Stimulated activated naive CD8-positive, alpha-beta T cell treated with anti-CD3 and anti-CD28 coated beads, Interleukin-15, amount 100 ng/mL, for 72 hours (primary cell): ENCODE measurements at regions not wholly inside any gene's neighbourhood (a gene's known extent, or its start where the extent isn't known, plus 50 kb on each side); places are given as distances from the start of the nearest gene placed in this dataset.
A peak's percentile ranks its signal among the peaks of the same experiment; 100 is the strongest.

ENCODE experiments used
- ATAC-seq: fragments of 150-1000 bp; cut with Tn5 transposase; 2 replicates; pipeline ENCODE4 v1.10.0; 2021; ENCODE audit warnings: mild to moderate bottlenecking, moderate library complexity
- DNase-seq, 2 donors: peaks; one replicate each; pipeline ENCODE4 v3.0.0; 2021 to 2022
- H3K27ac Mint-ChIP-seq, 2 donors: one replicate each; pipeline ENCODE4 v1.8.0; 2022; ENCODE audit warnings: mild to moderate bottlenecking in 2 of 2, mixed read lengths in 2 of 2, moderate library complexity in 2 of 2
- H3K27me3 Mint-ChIP-seq: one replicate; pipeline ENCODE4 v1.8.0; 2022; ENCODE audit warnings: mixed read lengths
- H3K4me1 Mint-ChIP-seq: one replicate; pipeline ENCODE4 v1.8.0; 2022; ENCODE audit warnings: mild to moderate bottlenecking, mixed read lengths
- H3K4me3 Mint-ChIP-seq, 2 donors: one replicate each; pipeline ENCODE4 v1.8.0; 2022; ENCODE audit warnings: mild to moderate bottlenecking in 2 of 2, mixed read lengths in 2 of 2, moderate library complexity in 1 of 2
- H3K9me3 Mint-ChIP-seq, 2 donors: one replicate each; pipeline ENCODE4 v1.8.0; 2022; ENCODE audit warnings: mixed read lengths in 2 of 2

- Mint-ChIP-seq H3K9me3 (peaks cover 0 to 3% of the 10 kb centered on the region in 2 donors), H3K4me3 (no peak overlapping the region), H3K27ac (no peak overlapping the region), H3K27me3 (peaks cover 7% of the 10 kb centered on the region), H3K4me1 (peaks cover 38% of the 10 kb centered on the region)
- ATAC-seq (no peak), DNase-seq (no peak)
These were observed 226.4 kb downstream of the FAM76B start for GRCh38 chr11:95563173-95563572.

- H3K27me3 Mint-ChIP-seq, result peaks cover 7% of the 10 kb centered on the region
- no peak overlapping the region for H3K4me3 Mint-ChIP-seq
- peaks cover 0 to under 1% of the 10 kb centered on the region in 2 donors for H3K9me3 Mint-ChIP-seq
- no peak for DNase-seq
- ATAC-seq, result no peak
- H3K27ac Mint-ChIP-seq, result no peak overlapping the region
- peaks cover 44% of the 10 kb centered on the region for H3K4me1 Mint-ChIP-seq
These were observed 227.2 kb downstream of the FAM76B start for GRCh38 chr11:95562196-95562921.

GRCh38 chr11:95559899-95560298, 229.7 kb downstream of the FAM76B start:
- H3K27me3 Mint-ChIP-seq, result peaks cover 7% of the 10 kb centered on the region
- ATAC-seq (no peak), DNase-seq (no peak)
- H3K4me3 Mint-ChIP-seq, result no peak overlapping the region
- H3K9me3 Mint-ChIP-seq, result peaks cover 0 to 6% of the 10 kb centered on the region in 2 donors
- peaks cover 55% of the 10 kb centered on the region for H3K4me1 Mint-ChIP-seq
- H3K27ac Mint-ChIP-seq, result no peak overlapping the region

- ATAC-seq, result no peak
- peak overlapping the region; percentile 37 to 86 for H3K27ac Mint-ChIP-seq
- no peak overlapping the region for H3K4me3 Mint-ChIP-seq
- peaks cover 37% of the 10 kb centered on the region for H3K4me1 Mint-ChIP-seq
- no peak for DNase-seq
- H3K9me3 Mint-ChIP-seq, result peaks cover 0 to 6% of the 10 kb centered on the region in 2 donors
- H3K27me3 Mint-ChIP-seq, result peaks cover 4% of the 10 kb centered on the region
These were observed 232.2 kb downstream of the FAM76B start for GRCh38 chr11:95557376-95557775.

- DNase-seq (peak; percentile 13 to 32), ATAC-seq (peak; percentile 93)
- Mint-ChIP-seq H3K4me1 (peaks cover 34% of the 10 kb centered on the region), H3K27ac (peak overlapping the region; percentile 44 to 86), H3K27me3 (no peaks in the 10 kb centered on the region), H3K9me3 (peaks cover 0 to 6% of the 10 kb centered on the region in 2 donors), H3K4me3 (peak overlapping the region; percentile 3 to 43)
These were observed 233.0 kb downstream of the FAM76B start for GRCh38 chr11:95556342-95557163.

- Mint-ChIP-seq H3K27ac (peak overlapping the region; percentile 44 to 86), H3K27me3 (no peaks in the 10 kb centered on the region), H3K4me3 (peak overlapping the region; percentile 3 to 24), H3K4me1 (peaks cover 34% of the 10 kb centered on the region), H3K9me3 (peaks cover 4 to 6% of the 10 kb centered on the region in 2 donors)
- no peak for ATAC-seq
- no peak for DNase-seq
These were observed 233.6 kb downstream of the FAM76B start for GRCh38 chr11:95556011-95556341.

- Mint-ChIP-seq H3K4me1 (peaks cover 38% of the 10 kb centered on the region), H3K27me3 (no peaks in the 10 kb centered on the region), H3K9me3 (peaks cover 6 to 8% of the 10 kb centered on the region in 2 donors), H3K27ac (no peak overlapping the region), H3K4me3 (no peak overlapping the region)
- DNase-seq (no peak), ATAC-seq (no peak)
These were observed 234.7 kb downstream of the FAM76B start for GRCh38 chr11:95554911-95555310.

GRCh38 chr11:95549301-95549700, 240.3 kb downstream of the FAM76B start:
- no peak for ATAC-seq
- no peak for DNase-seq

GRCh38 chr11:95548416-95548815, 241.2 kb downstream of the FAM76B start:
- no peak for ATAC-seq
- peaks cover 0 to 8% of the 10 kb centered on the region in 2 donors for H3K9me3 Mint-ChIP-seq
- H3K27ac Mint-ChIP-seq, result no peak overlapping the region
- H3K27me3 Mint-ChIP-seq, result no peaks in the 10 kb centered on the region
- H3K4me3 Mint-ChIP-seq, result no peak overlapping the region
- no peak for DNase-seq
- H3K4me1 Mint-ChIP-seq, result peaks cover 26% of the 10 kb centered on the region

More at GRCh38 chr11:95549301-95549700, 240.3 kb downstream of the FAM76B start:
- H3K9me3 Mint-ChIP-seq, result peaks cover 0 to 8% of the 10 kb centered on the region in 2 donors
- H3K27me3 Mint-ChIP-seq, result no peaks in the 10 kb centered on the region
- no peak overlapping the region for H3K27ac Mint-ChIP-seq
- H3K4me1 Mint-ChIP-seq, result peaks cover 33% of the 10 kb centered on the region
- no peak overlapping the region for H3K4me3 Mint-ChIP-seq

GRCh38 chr11:95547976-95548375, 241.6 kb downstream of the FAM76B start:
- Mint-ChIP-seq H3K4me3 (no peak overlapping the region), H3K27me3 (no peaks in the 10 kb centered on the region), H3K4me1 (peaks cover 26% of the 10 kb centered on the region), H3K27ac (no peak overlapping the region), H3K9me3 (peaks cover 0 to 8% of the 10 kb centered on the region in 2 donors)
- ATAC-seq, result no peak
- DNase-seq, result no peak

- peaks cover 26% of the 10 kb centered on the region for H3K4me1 Mint-ChIP-seq
- H3K27me3 Mint-ChIP-seq, result no peaks in the 10 kb centered on the region
- no peak for DNase-seq
- no peak overlapping the region for H3K27ac Mint-ChIP-seq
- no peak overlapping the region for H3K4me3 Mint-ChIP-seq
- H3K9me3 Mint-ChIP-seq, result peaks cover 0 to 8% of the 10 kb centered on the region in 2 donors
- no peak for ATAC-seq
These were observed 242.4 kb downstream of the FAM76B start for GRCh38 chr11:95547186-95547585.

- Mint-ChIP-seq H3K4me1 (peaks cover 26% of the 10 kb centered on the region), H3K27me3 (no peaks in the 10 kb centered on the region), H3K4me3 (no peak overlapping the region), H3K27ac (no peak overlapping the region), H3K9me3 (no peaks in the 10 kb centered on the region)
- no peak for ATAC-seq
- DNase-seq, result no peak
These were observed 244.3 kb downstream of the FAM76B start for GRCh38 chr11:95545116-95545875.

GRCh38 chr11:95544095-95544856, 245.3 kb downstream of the FAM76B start:
- no peak for DNase-seq
- Mint-ChIP-seq H3K27ac (peak overlapping the region in 1 of 2 donors; percentile 9), H3K27me3 (peaks cover 8% of the 10 kb centered on the region), H3K4me1 (peaks cover 18% of the 10 kb centered on the region), H3K4me3 (no peak overlapping the region), H3K9me3 (no peaks in the 10 kb centered on the region)
- ATAC-seq, result peak; percentile 68

- H3K4me1 Mint-ChIP-seq, result peaks cover 15% of the 10 kb centered on the region
- H3K9me3 Mint-ChIP-seq, result no peaks in the 10 kb centered on the region
- no peak overlapping the region for H3K27ac Mint-ChIP-seq
- DNase-seq, result no peak
- ATAC-seq, result no peak
- H3K27me3 Mint-ChIP-seq, result peaks cover 14% of the 10 kb centered on the region
- H3K4me3 Mint-ChIP-seq, result no peak overlapping the region
These were observed 246.6 kb downstream of the FAM76B start for GRCh38 chr11:95542868-95543551.
